ENCODE measurements at regions not wholly inside any gene's neighbourhood (a gene's known extent, or its start where the extent isn't known, plus 50 kb on each side); places are given as distances from the start of the nearest gene placed in this dataset.

DNA sequence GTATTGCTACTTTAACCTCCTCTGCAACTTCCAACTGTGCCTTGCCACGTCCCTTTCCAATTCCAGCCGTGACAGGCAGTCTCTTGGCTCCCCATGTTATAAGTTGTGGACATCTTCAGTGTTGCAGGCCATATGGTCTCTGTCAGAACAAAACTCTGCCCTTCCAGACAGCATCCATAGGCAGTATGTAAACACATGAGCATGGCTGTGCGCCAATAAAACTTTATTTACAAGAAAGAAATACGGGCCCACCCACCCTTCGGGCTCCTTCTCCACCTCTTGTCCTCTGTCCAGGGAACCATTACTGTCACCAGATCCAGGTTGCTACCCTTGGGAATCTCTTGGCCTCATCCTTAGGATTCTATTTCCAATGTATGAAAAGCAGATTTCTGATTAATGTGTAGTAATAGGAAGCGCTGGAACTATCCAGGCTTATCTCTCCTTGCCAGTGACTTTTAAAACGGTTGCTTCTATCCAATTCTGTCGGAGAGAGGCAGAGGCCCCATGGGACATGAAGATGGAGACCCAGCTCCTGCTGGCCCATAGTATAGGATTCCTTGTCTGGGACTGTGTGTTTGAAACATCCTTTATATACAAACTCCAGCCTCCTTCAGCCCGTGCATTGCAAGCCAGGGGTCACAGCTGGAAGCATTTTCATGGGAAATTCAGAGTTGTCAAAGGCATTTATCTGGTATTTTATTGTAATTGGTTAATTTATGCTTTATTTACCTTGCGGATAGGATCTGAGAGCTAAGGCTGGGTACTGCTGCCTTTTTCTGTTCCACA lies 114.4 kb downstream of the ZNF664 start:
- TF ChIP-seq, protein P1, sequence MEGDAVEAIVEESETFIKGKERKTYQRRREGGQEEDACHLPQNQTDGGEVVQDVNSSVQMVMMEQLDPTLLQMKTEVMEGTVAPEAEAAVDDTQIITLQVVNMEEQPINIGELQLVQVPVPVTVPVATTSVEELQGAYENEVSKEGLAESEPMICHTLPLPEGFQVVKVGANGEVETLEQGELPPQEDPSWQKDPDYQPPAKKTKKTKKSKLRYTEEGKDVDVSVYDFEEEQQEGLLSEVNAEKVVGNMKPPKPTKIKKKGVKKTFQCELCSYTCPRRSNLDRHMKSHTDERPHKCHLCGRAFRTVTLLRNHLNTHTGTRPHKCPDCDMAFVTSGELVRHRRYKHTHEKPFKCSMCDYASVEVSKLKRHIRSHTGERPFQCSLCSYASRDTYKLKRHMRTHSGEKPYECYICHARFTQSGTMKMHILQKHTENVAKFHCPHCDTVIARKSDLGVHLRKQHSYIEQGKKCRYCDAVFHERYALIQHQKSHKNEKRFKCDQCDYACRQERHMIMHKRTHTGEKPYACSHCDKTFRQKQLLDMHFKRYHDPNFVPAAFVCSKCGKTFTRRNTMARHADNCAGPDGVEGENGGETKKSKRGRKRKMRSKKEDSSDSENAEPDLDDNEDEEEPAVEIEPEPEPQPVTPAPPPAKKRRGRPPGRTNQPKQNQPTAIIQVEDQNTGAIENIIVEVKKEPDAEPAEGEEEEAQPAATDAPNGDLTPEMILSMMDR (IDR thresholded peaks at IDR 0.05; ENCODE audit: insufficient read depth, low read depth, low read length): no peak
- TF ChIP-seq EZH2 (IDR thresholded peaks at IDR 0.05; ENCODE audit: insufficient read depth, low read length): no peak
